DND-41 (cell line): ENCODE measurements at regions not wholly inside any gene's neighbourhood (a gene's known extent, or its start where the extent isn't known, plus 50 kb on each side); places are given as distances from the start of the nearest gene placed in this dataset.
A peak's percentile ranks its signal among the peaks of the same experiment; 100 is the strongest.

Source experiments
- ATAC-seq: fragments of 200-7000 bp; cut with Tn5 transposase; 3 replicates; pipeline ENCODE4 v1.9.1; 2021; ENCODE audit warnings: low read depth; ENCODE audit not compliant: insufficient read depth
- DNase-seq: peaks from one replicate; pipeline ENCODE4 v3.0.0-alpha.2; 2020
- H2AFZ ChIP-seq: 2 replicates; pipeline ENCODE4 v1.6.0; 2012; ENCODE audit warnings: low read depth, low read length
- H3K27ac ChIP-seq: 2 replicates; pipeline ENCODE4 v1.5.1; 2012; ENCODE audit warnings: low read length, inconsistent platforms
- H3K27me3 ChIP-seq: fragments of 200-600 bp; sonication (generic); 2 replicates; pipeline ENCODE4 v1.6.0; 2012; ENCODE audit warnings: low read length, mild to moderate bottlenecking, inconsistent platforms; ENCODE audit not compliant: insufficient read depth, poor library complexity
- H3K36me3 ChIP-seq: 2 replicates; pipeline ENCODE4 v1.5.1; 2012; ENCODE audit warnings: low read length, inconsistent platforms; ENCODE audit not compliant: insufficient read depth
- H3K4me1 ChIP-seq: 2 replicates; pipeline ENCODE4 v1.5.1; 2012; ENCODE audit warnings: mild to moderate bottlenecking, low read length; ENCODE audit not compliant: insufficient read depth
- H3K4me2 ChIP-seq: 2 replicates; pipeline ENCODE4 v1.6.0; 2012; ENCODE audit warnings: mild to moderate bottlenecking, moderate library complexity, low read length, inconsistent platforms; ENCODE audit not compliant: insufficient read depth
- H3K4me3 ChIP-seq, 2 experiments: fragments of 200-600 bp in 1 of 2; shearing (Covaris generic) in 1 of 2; 2 replicates each; pipeline ENCODE4 v1.5.1; 2012 to 2016; ENCODE audit warnings: inconsistent platforms in 2 of 2, low read length in 2 of 2, mild to moderate bottlenecking in 2 of 2, low read depth in 1 of 2, moderate library complexity in 1 of 2
- H3K79me2 ChIP-seq: 2 replicates; pipeline ENCODE4 v1.6.0; 2012; ENCODE audit warnings: low read length, inconsistent platforms; ENCODE audit not compliant: insufficient read depth
- H3K9ac ChIP-seq: 2 replicates; pipeline ENCODE4 v1.6.0; 2012; ENCODE audit warnings: low read depth, mild to moderate bottlenecking, inconsistent platforms, low read length, moderate library complexity
- H3K9me3 ChIP-seq: 2 replicates; pipeline ENCODE4 v1.5.1; 2012; ENCODE audit warnings: low read length, moderate library complexity, mild to moderate bottlenecking, inconsistent platforms; ENCODE audit not compliant: insufficient read depth, severe bottlenecking
- H4K20me1 ChIP-seq: 2 replicates; pipeline ENCODE4 v1.6.0; 2012; ENCODE audit warnings: low read length; ENCODE audit not compliant: insufficient read depth
- CTCF ChIP-seq: IDR thresholded peaks from 2 replicates; pipeline ENCODE4 v1.5.1; 2012; ENCODE audit warnings: borderline replicate concordance, low read length, moderate library complexity, mild to moderate bottlenecking; ENCODE audit not compliant: poor library complexity, severe bottlenecking; ENCODE audit errors: extremely low read depth
- EZH2 ChIP-seq: IDR thresholded peaks from 3 replicates; pipeline ENCODE4 v1.6.1; 2012; ENCODE audit warnings: borderline replicate concordance, low read depth, mild to moderate bottlenecking, moderate library complexity, low read length, inconsistent platforms; ENCODE audit not compliant: severe bottlenecking

GRCh38 chr1:173117761-173118160 lies 67.0 kb upstream of the TNFSF18 start:
- H3K79me2 ChIP-seq: no peaks in the 10 kb centered on the region
- no peak overlapping the region for H3K9ac ChIP-seq
- no peak overlapping the region for H2AFZ ChIP-seq
- H3K36me3 ChIP-seq: no peaks in the 10 kb centered on the region
- no peaks in the 10 kb centered on the region for H3K9me3 ChIP-seq
- no peak for TF ChIP-seq EZH2
- no peaks in the 10 kb centered on the region for H4K20me1 ChIP-seq
- H3K4me3 ChIP-seq: no peak overlapping the region
- ATAC-seq: no peak
- H3K27me3 ChIP-seq: no peaks in the 10 kb centered on the region
- peaks cover 5% of the 10 kb centered on the region for H3K4me1 ChIP-seq
- no peak overlapping the region for H3K4me2 ChIP-seq
- DNase-seq: no peak
- no peak overlapping the region for H3K27ac ChIP-seq

GRCh38 chr1:173117108-173117633 lies 66.4 kb upstream of the TNFSF18 start:
- no peak for ATAC-seq
- H3K27me3 ChIP-seq: no peaks in the 10 kb centered on the region
- TF ChIP-seq CTCF (no peak), EZH2 (no peak)
- H3K9ac ChIP-seq: no peak overlapping the region
- no peak for DNase-seq
- no peaks in the 10 kb centered on the region for H4K20me1 ChIP-seq
- H3K4me3 ChIP-seq: no peak overlapping the region
- no peak overlapping the region for H3K27ac ChIP-seq
- H3K9me3 ChIP-seq: no peaks in the 10 kb centered on the region
- H2AFZ ChIP-seq: no peak overlapping the region
- no peak overlapping the region for H3K4me2 ChIP-seq
- no peaks in the 10 kb centered on the region for H3K36me3 ChIP-seq
- H3K79me2 ChIP-seq: no peaks in the 10 kb centered on the region
- H3K4me1 ChIP-seq: no peaks in the 10 kb centered on the region

GRCh38 chr1:173114346-173114745 lies 63.6 kb upstream of the TNFSF18 start:
- Histone ChIP-seq H3K4me1 (no peaks in the 10 kb centered on the region), H2AFZ (0 out of 2 replicates have a peak overlapping the region, but pooled peaks have one; percentile 10), H3K27ac (no peak overlapping the region), H3K4me3 (no peak overlapping the region), H3K9me3 (no peaks in the 10 kb centered on the region), H3K36me3 (no peaks in the 10 kb centered on the region), H3K4me2 (no peak overlapping the region), H3K79me2 (no peaks in the 10 kb centered on the region), H4K20me1 (no peaks in the 10 kb centered on the region), H3K27me3 (no peaks in the 10 kb centered on the region), H3K9ac (no peak overlapping the region)
- no peak for DNase-seq
- TF ChIP-seq CTCF: no peak
- TF ChIP-seq EZH2: no peak
- ATAC-seq: no peak

GRCh38 chr1:173113015-173113741 lies 62.4 kb upstream of the TNFSF18 start:
- ATAC-seq (no peak), DNase-seq (no peak)
- no peak for TF ChIP-seq CTCF
- TF ChIP-seq EZH2: no peak
- no peak overlapping the region for H3K4me2 ChIP-seq
- no peak overlapping the region for H3K4me3 ChIP-seq
- H4K20me1 ChIP-seq: no peaks in the 10 kb centered on the region
- no peaks in the 10 kb centered on the region for H3K4me1 ChIP-seq
- H3K9ac ChIP-seq: no peak overlapping the region
- H3K9me3 ChIP-seq: peaks cover 6% of the 10 kb centered on the region
- H3K27ac ChIP-seq: no peak overlapping the region
- no peaks in the 10 kb centered on the region for H3K79me2 ChIP-seq
- H3K36me3 ChIP-seq: no peaks in the 10 kb centered on the region
- no peak overlapping the region for H2AFZ ChIP-seq
- H3K27me3 ChIP-seq: no peaks in the 10 kb centered on the region
